GM23248 (cell line): ENCODE measurements at regions not wholly inside any gene's neighbourhood (a gene's known extent, or its start where the extent isn't known, plus 50 kb on each side); places are given as distances from the start of the nearest gene placed in this dataset.
"Not testable (repeated sequence)": the region's sequence is repeated elsewhere in the genome, so short reads cannot be mapped to it uniquely, and the experiment has no call there.

ENCODE experiments used
- DNase-seq: peaks from one replicate; pipeline ENCODE4 v3.0.0-alpha.2; 2015
- H2AFZ ChIP-seq: fragments of 200-600 bp; sonication (generic); 2 replicates; pipeline ENCODE4 v1.6.1; 2016; ENCODE audit warnings: antibody characterized with exemption
- H3F3A ChIP-seq: fragments of 200-600 bp; sonication (generic); 2 replicates; pipeline ENCODE4 v1.6.1; 2016; ENCODE audit warnings: mild to moderate bottlenecking, antibody characterized with exemption, mixed run types; ENCODE audit not compliant: insufficient read depth
- H3K27ac ChIP-seq: fragments of 200-600 bp; sonication (generic); 2 replicates; pipeline ENCODE4 v1.5.1; 2016; ENCODE audit warnings: mild to moderate bottlenecking
- H3K27me3 ChIP-seq: fragments of 200-600 bp; sonication (generic); replicated peaks from 2 replicates; pipeline ENCODE4 v1.6.1; 2016; ENCODE audit warnings: mild to moderate bottlenecking; ENCODE audit not compliant: insufficient read depth
- H3K36me3 ChIP-seq: fragments of 200-600 bp; sonication (generic); 2 replicates; pipeline ENCODE4 v1.6.1; 2016; ENCODE audit warnings: low read depth, mild to moderate bottlenecking
- H3K4me1 ChIP-seq: fragments of 200-600 bp; sonication (generic); 2 replicates; pipeline ENCODE4 v1.6.1; 2016; ENCODE audit warnings: mild to moderate bottlenecking; ENCODE audit not compliant: insufficient read depth
- H3K4me2 ChIP-seq: fragments of 200-600 bp; sonication (generic); one replicate; pipeline ENCODE4 v1.6.1; 2016; ENCODE audit warnings: mild to moderate bottlenecking; ENCODE audit not compliant: unreplicated experiment
- H3K4me3 ChIP-seq: fragments of 200-600 bp; sonication (generic); 2 replicates; pipeline ENCODE4 v1.5.1; 2016; ENCODE audit warnings: mild to moderate bottlenecking
- H3K79me2 ChIP-seq: fragments of 200-600 bp; sonication (generic); 2 replicates; pipeline ENCODE4 v1.6.1; 2016; ENCODE audit warnings: mild to moderate bottlenecking; ENCODE audit not compliant: insufficient read depth
- H3K9ac ChIP-seq: fragments of 200-600 bp; sonication (generic); 2 replicates; pipeline ENCODE4 v1.6.1; 2016; ENCODE audit warnings: mild to moderate bottlenecking
- H3K9me2 ChIP-seq: fragments of 200-600 bp; sonication (generic); 2 replicates; pipeline ENCODE4 v1.6.1; 2016; ENCODE audit warnings: mixed run types, mild to moderate bottlenecking, moderate library complexity; ENCODE audit not compliant: insufficient read depth
- H3K9me3 ChIP-seq: fragments of 200-600 bp; sonication (generic); one replicate; pipeline ENCODE4 v1.6.1; 2017; ENCODE audit warnings: low read depth
- H4K20me1 ChIP-seq: fragments of 200-600 bp; sonication (generic); 2 replicates; pipeline ENCODE4 v1.6.0; 2016; ENCODE audit not compliant: insufficient read depth
- EZH2 ChIP-seq: fragments of 200-600 bp; sonication (generic); IDR thresholded peaks from 2 replicates; pipeline ENCODE4 v1.6.1; 2018; ENCODE audit warnings: antibody characterized with exemption, mild to moderate bottlenecking; ENCODE audit not compliant: insufficient read depth, poor library complexity, severe bottlenecking
- EZH2phosphoT487 ChIP-seq: fragments of 200-600 bp; sonication (generic); IDR thresholded peaks from 2 replicates; pipeline ENCODE4 v1.6.1; 2018; ENCODE audit warnings: antibody characterized with exemption, moderate library complexity, mild to moderate bottlenecking, low read depth; ENCODE audit not compliant: insufficient read depth
- WGBS, 2 experiments: methylation state at CpG; one replicate each; pipeline ENCODE4 v1.1.6; 2015 to 2017; ENCODE audit warnings: low lambda C conversion rate in 2 of 2, low coverage in 1 of 2; ENCODE audit errors: missing lambda C conversion rate in 2 of 2; 5-methylcytosine and 5-hydroxymethylcytosine counted together
- in situ Hi-C: fragments of 300-500 bp; cut with MboI; formaldehyde crosslinking; loops from 2 replicates; pipeline ENCODE4 v1.15.0; 2020

DNA sequence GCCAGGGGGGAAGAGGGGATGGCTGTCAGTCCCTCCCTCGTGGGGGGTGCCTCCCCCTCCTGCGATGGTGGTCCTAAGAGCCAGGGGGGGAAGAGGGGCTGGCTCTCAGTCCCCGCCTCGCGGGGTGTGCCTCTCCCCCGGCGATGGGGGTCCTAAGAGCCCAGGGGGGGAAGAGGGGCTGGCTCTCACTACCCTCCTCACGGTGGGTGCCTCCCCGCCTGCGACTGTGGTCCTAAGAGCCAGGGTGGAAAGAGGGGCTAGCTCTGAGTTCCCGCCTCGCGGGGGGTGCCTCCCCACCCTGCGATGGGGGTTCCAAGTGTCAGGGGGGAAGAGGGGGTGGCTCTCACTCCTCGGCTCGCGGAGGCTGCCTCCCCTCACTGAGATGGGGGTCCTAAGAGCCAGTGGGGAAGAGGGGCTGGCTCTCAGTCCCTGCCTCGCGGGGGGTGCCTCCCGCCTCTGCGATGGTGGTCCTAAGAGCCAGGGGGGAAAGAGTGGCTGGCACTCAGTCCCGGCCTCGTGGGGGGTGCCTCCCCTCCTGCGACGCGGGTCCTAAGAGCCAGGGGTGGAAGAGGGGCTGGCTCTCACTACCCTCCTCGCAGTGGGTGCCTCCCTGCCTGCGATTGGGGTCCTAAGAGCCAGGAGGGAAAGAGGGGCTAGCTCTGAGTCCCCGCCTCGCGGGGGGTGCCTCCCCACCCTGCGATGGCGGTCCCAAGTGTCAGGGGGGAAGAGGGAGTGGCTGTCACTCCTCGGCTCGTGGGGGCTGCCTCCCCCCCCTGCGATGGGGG lies 2325.6 kb upstream of the PCDH20 start:
- in situ Hi-C loops, result no loop called here
- WGBS, 2 experiments, result 81 to 95% methylated on average over 11 to 31 of the region's 36 CpGs
- H3K9ac ChIP-seq, result no peak overlapping the region

GRCh38 chr13:63739112-63739735 lies 2323.6 kb upstream of the PCDH20 start:
- H3K9ac ChIP-seq, in situ Hi-C loops, H3K4me3 ChIP-seq: not testable (repeated sequence)

More for the DNA sequence above, 2325.6 kb upstream of the PCDH20 start:
- no peaks in the 10 kb centered on the region for H3K9me2 ChIP-seq
- no peaks in the 10 kb centered on the region for H3K79me2 ChIP-seq
- H3K27ac ChIP-seq, result no peak overlapping the region
- no peak overlapping the region for H3K4me2 ChIP-seq
- no peak for TF ChIP-seq EZH2phosphoT487
- no peak for TF ChIP-seq EZH2
- no peaks in the 10 kb centered on the region for H3K9me3 ChIP-seq
- no peaks in the 10 kb centered on the region for H3K36me3 ChIP-seq
- H2AFZ ChIP-seq, result no peak overlapping the region
- no peaks in the 10 kb centered on the region for H3K27me3 ChIP-seq
- no peaks in the 10 kb centered on the region for H4K20me1 ChIP-seq
- no peak overlapping the region for H3K4me3 ChIP-seq
- H3K4me1 ChIP-seq, result no peaks in the 10 kb centered on the region
- no peak for DNase-seq
- H3F3A ChIP-seq, result no peaks in the 10 kb centered on the region

DNA sequence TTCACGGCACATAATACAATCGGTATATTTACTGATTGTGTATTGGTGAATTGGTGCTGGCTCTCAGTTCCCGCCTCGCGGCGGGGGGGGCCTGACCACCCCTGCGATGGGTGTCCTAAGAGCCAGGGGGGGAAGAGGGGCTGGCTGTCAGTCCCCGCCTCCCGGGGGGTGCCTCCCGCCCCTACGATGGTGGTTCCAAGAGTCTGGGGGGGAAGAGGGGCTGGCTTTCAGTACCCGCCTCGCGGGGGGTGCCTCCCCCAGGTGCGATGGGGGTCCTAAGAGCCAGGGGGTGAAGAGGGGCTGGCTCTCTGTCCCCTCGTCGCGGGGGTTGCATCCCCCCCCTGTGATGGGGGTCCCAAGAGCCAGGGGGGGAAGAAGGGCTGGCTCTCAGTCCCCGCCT lies 2321.8 kb upstream of the PCDH20 start:
- H3K4me1 ChIP-seq, result no peaks in the 10 kb centered on the region
- DNase-seq, result no peak

More at GRCh38 chr13:63739112-63739735, 2323.6 kb upstream of the PCDH20 start:
- not testable (repeated sequence) for H3K4me1 ChIP-seq, H3K4me2 ChIP-seq, H2AFZ ChIP-seq, H4K20me1 ChIP-seq, H3F3A ChIP-seq, H3K36me3 ChIP-seq, H3K27ac ChIP-seq, H3K9me2 ChIP-seq, H3K9me3 ChIP-seq, H3K79me2 ChIP-seq, DNase-seq, H3K27me3 ChIP-seq
- WGBS, 2 experiments, result 78 to 100% methylated on average over 1 to 23 of the region's 23 CpGs

DNA sequence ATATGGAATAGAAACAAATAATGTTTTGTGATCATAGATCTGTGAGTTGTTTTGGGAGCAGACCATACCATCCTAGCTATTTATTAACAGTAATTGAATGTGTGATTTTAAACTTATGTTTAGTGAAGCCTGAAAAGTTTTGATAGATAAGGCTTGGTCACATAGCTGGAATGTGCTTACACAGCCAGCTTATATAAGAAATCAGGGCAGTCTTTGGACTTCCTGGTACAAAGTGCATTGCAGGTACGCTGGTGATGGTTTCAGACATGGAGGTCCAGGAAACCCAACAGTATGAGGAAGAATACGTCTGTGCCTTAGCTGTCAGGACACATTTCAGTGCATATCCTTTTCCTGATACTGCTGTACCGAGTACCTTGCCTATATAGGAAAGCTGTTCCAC lies 2316.2 kb upstream of the PCDH20 start:
- WGBS, 2 experiments, result 14 to 15% methylated on average over 3 of the region's 3 CpGs
- no peaks in the 10 kb centered on the region for H3K4me1 ChIP-seq
- H3K4me2 ChIP-seq, result no peak overlapping the region
- no peaks in the 10 kb centered on the region for H3F3A ChIP-seq
- no peaks in the 10 kb centered on the region for H3K36me3 ChIP-seq
- no peak overlapping the region for H3K4me3 ChIP-seq
- in situ Hi-C loops, result no loop called here
- no peak overlapping the region for H2AFZ ChIP-seq
- TF ChIP-seq EZH2phosphoT487 (no peak), EZH2 (no peak)
- H4K20me1 ChIP-seq, result no peaks in the 10 kb centered on the region
- H3K9me2 ChIP-seq, result no peaks in the 10 kb centered on the region
- H3K27me3 ChIP-seq, result no peaks in the 10 kb centered on the region
- no peak overlapping the region for H3K9ac ChIP-seq
- no peak for DNase-seq
- H3K79me2 ChIP-seq, result no peaks in the 10 kb centered on the region
- H3K27ac ChIP-seq, result no peak overlapping the region
- no peaks in the 10 kb centered on the region for H3K9me3 ChIP-seq

More for the DNA sequence above, 2321.8 kb upstream of the PCDH20 start:
- Histone ChIP-seq H3K79me2 (no peaks in the 10 kb centered on the region), H3K36me3 (no peaks in the 10 kb centered on the region), H3K4me2 (no peak overlapping the region), H3K27me3 (no peaks in the 10 kb centered on the region), H3K9ac (no peak overlapping the region), H3K9me3 (no peaks in the 10 kb centered on the region), H3K4me3 (no peak overlapping the region), H2AFZ (no peak overlapping the region), H4K20me1 (no peaks in the 10 kb centered on the region), H3K9me2 (no peaks in the 10 kb centered on the region), H3K27ac (no peak overlapping the region), H3F3A (no peaks in the 10 kb centered on the region)
- TF ChIP-seq EZH2phosphoT487 (no peak), EZH2 (no peak)
- in situ Hi-C loops, result no loop called here
- 80 to 81% methylated on average over 10 to 19 of the region's 19 CpGs for WGBS, 2 experiments

GRCh38 chr13:63712159-63712558 lies 2296.5 kb upstream of the PCDH20 start:
- H3K4me3 ChIP-seq, H3K27ac ChIP-seq, H3K9me2 ChIP-seq, H3K36me3 ChIP-seq, H3K79me2 ChIP-seq, H3K9me3 ChIP-seq, H2AFZ ChIP-seq, in situ Hi-C loops, H3F3A ChIP-seq, H3K9ac ChIP-seq, H3K4me2 ChIP-seq, H3K27me3 ChIP-seq, DNase-seq, H3K4me1 ChIP-seq, H4K20me1 ChIP-seq: not testable (repeated sequence)
- WGBS, 2 experiments, result 56 to 68% methylated on average over 2 of the region's 2 CpGs
